Liver (tissue), 8 donors: ENCODE measurements at regions not wholly inside any gene's neighbourhood (a gene's known extent, or its start where the extent isn't known, plus 50 kb on each side); places are given as distances from the start of the nearest gene placed in this dataset.

Source experiments
- DNase-seq: peaks from one replicate; pipeline ENCODE4 v3.0.0-alpha.2; 2017; ENCODE audit warnings: low spot score
- H3K27ac ChIP-seq, 2 donors: one replicate each; pipeline ENCODE4 v1.7.0; 2013; ENCODE audit warnings: inconsistent platforms in 2 of 2, low read length in 2 of 2, control low read depth in 1 of 2, low read depth in 1 of 2, mild to moderate bottlenecking in 1 of 2
- H3K27me3 ChIP-seq, 4 donors: one replicate each; pipeline versions ENCODE4 v1.6.1 to v1.7.0; 2013; ENCODE audit warnings: low read length in 3 of 4, inconsistent platforms in 1 of 4, mild to moderate bottlenecking in 1 of 4, moderate library complexity in 1 of 4; ENCODE audit not compliant: control insufficient read depth in 4 of 4, insufficient read depth in 4 of 4
- H3K36me3 ChIP-seq, 4 donors: one replicate each; pipeline versions ENCODE4 v1.6.1 to v1.7.0; 2013; ENCODE audit warnings: low read length in 3 of 4, mild to moderate bottlenecking in 3 of 4, low read depth in 1 of 4, moderate library complexity in 1 of 4; ENCODE audit not compliant: control insufficient read depth in 4 of 4, insufficient read depth in 3 of 4
- H3K4me1 ChIP-seq, 4 donors: one replicate each; pipeline versions ENCODE4 v1.6.1 to v1.7.0; 2013; ENCODE audit warnings: low read length in 3 of 4, mild to moderate bottlenecking in 3 of 4, moderate library complexity in 1 of 4; ENCODE audit not compliant: control insufficient read depth in 4 of 4, insufficient read depth in 4 of 4
- H3K4me3 ChIP-seq, 3 donors: one replicate each; pipeline versions ENCODE4 v1.6.1 to v1.7.0; 2013; ENCODE audit warnings: low read length in 3 of 3, control low read depth in 1 of 3, low read depth in 1 of 3, mild to moderate bottlenecking in 1 of 3
- H3K9ac ChIP-seq, 2 donors: one replicate each; pipeline ENCODE4 v1.7.0; 2013; ENCODE audit warnings: low read length in 2 of 2, mild to moderate bottlenecking in 2 of 2, moderate library complexity in 2 of 2, control low read depth in 1 of 2, low read depth in 1 of 2
- H3K9me3 ChIP-seq, 4 donors: one replicate each; pipeline versions ENCODE4 v1.6.1 to v1.7.0; 2013; ENCODE audit warnings: low read length in 3 of 4; ENCODE audit not compliant: control insufficient read depth in 4 of 4
- ATF3 ChIP-seq: IDR thresholded peaks from 2 replicates; pipeline ENCODE4 v1.6.1; 2016; ENCODE audit warnings: antibody characterized with exemption
- CTCF ChIP-seq: fragments of 150-350 bp; IDR thresholded peaks from 2 replicates; pipeline ENCODE4 v1.5.1; 2017; ENCODE audit warnings: improper control_type of control experiment, low read depth, low read length; ENCODE audit not compliant: missing input control
- EGR1 ChIP-seq, 2 donors: IDR thresholded peaks; 2 replicates each; pipeline ENCODE4 v1.6.1; 2016 to 2018; ENCODE audit warnings: antibody characterized with exemption in 2 of 2, low read depth in 2 of 2
- FOXA1 ChIP-seq: IDR thresholded peaks from 2 replicates; pipeline ENCODE4 v1.6.1; 2016; ENCODE audit warnings: antibody characterized with exemption
- FOXA2 ChIP-seq: IDR thresholded peaks from 2 replicates; pipeline ENCODE4 v1.6.1; 2016; ENCODE audit warnings: antibody characterized with exemption
- GABPA ChIP-seq, 2 donors: IDR thresholded peaks in 1 of 2; conservative IDR thresholded peaks in 1 of 2; 2 replicates each; pipeline ENCODE4 v1.6.1; 2016; ENCODE audit warnings: antibody characterized with exemption in 2 of 2, mild to moderate bottlenecking in 1 of 2, moderate library complexity in 1 of 2
- HNF4A ChIP-seq, 2 donors: conservative IDR thresholded peaks; 2 replicates each; pipeline ENCODE4 v1.6.1; 2016; ENCODE audit warnings: antibody characterized with exemption in 2 of 2, mild to moderate bottlenecking in 2 of 2
- JUND ChIP-seq, 2 donors: IDR thresholded peaks; 2 replicates each; pipeline ENCODE4 v1.6.1; 2016; ENCODE audit warnings: antibody characterized with exemption in 2 of 2
- MAX ChIP-seq: IDR thresholded peaks from 2 replicates; pipeline ENCODE4 v1.6.1; 2016; ENCODE audit warnings: antibody characterized with exemption
- NR2F2 ChIP-seq: IDR thresholded peaks from 2 replicates; pipeline ENCODE4 v1.6.1; 2016; ENCODE audit warnings: antibody characterized with exemption
- RAD21 ChIP-seq, 2 donors: IDR thresholded peaks; 2 replicates each; pipeline ENCODE4 v1.6.1; 2016; ENCODE audit warnings: antibody characterized with exemption in 2 of 2, mild to moderate bottlenecking in 2 of 2
- RXRA ChIP-seq, 2 donors: IDR thresholded peaks; 2 replicates each; pipeline ENCODE4 v1.6.1; 2017 to 2018; ENCODE audit warnings: antibody characterized with exemption in 2 of 2, mild to moderate bottlenecking in 1 of 2
- SP1 ChIP-seq: IDR thresholded peaks from 2 replicates; pipeline ENCODE4 v1.6.1; 2018; ENCODE audit warnings: antibody characterized with exemption, mild to moderate bottlenecking
- TAF1 ChIP-seq: conservative IDR thresholded peaks from 2 replicates; pipeline ENCODE4 v1.6.1; 2016; ENCODE audit warnings: antibody characterized with exemption, mild to moderate bottlenecking
- ZBTB33 ChIP-seq: IDR thresholded peaks from 2 replicates; pipeline ENCODE4 v1.6.1; 2016; ENCODE audit warnings: antibody characterized with exemption
- WGBS: extraction: QIAGEN DNeasy Blood & Tissue Kit; methylation state at CpG from one replicate; pipeline ENCODE4 v1.1.7; 2013; 5-methylcytosine and 5-hydroxymethylcytosine counted together
- donor health status: healthy.
- donor health status: healthy.
- donor health status: healthy.
- donor health status: healthy.
- donor health status: healthy.

GRCh38 chr4:186891859-186892486 is 168.3 kb upstream of the FAT1 start:
- no peak overlapping the region for H3K27ac ChIP-seq
- WGBS = 88% methylated on average over 12 of the region's 12 CpGs
- no peaks in the 10 kb centered on the region for H3K27me3 ChIP-seq
- H3K9ac ChIP-seq = no peak overlapping the region
- H3K36me3 ChIP-seq = no peaks in the 10 kb centered on the region
- no peaks in the 10 kb centered on the region for H3K9me3 ChIP-seq
- DNase-seq = no peak
- TF ChIP-seq CTCF (no peak), MAX (no peak)
- no peaks in the 10 kb centered on the region for H3K4me1 ChIP-seq
- no peak overlapping the region for H3K4me3 ChIP-seq

- no peaks in the 10 kb centered on the region for H3K27me3 ChIP-seq
- no peak overlapping the region for H3K27ac ChIP-seq
- no peak overlapping the region for H3K4me3 ChIP-seq
- no peaks in the 10 kb centered on the region for H3K36me3 ChIP-seq
- no peaks in the 10 kb centered on the region for H3K9me3 ChIP-seq
- no peak for DNase-seq
- WGBS = 98% methylated on average over 4 of the region's 4 CpGs
- TF ChIP-seq SP1 = no peak
- TF ChIP-seq ATF3 = no peak
- no peak for TF ChIP-seq MAX
- TF ChIP-seq JUND (IDR thresholded peaks at IDR 0.05) = no peak
- TF ChIP-seq RXRA (IDR thresholded peaks at IDR 0.05) = no peak
- no peak for TF ChIP-seq RAD21 (IDR thresholded peaks at IDR 0.05)
- TF ChIP-seq GABPA (IDR thresholded peaks at IDR 0.05 in 1 of 2, conservative IDR thresholded peaks at IDR 0.05 in 1 of 2) = no peak
- TF ChIP-seq EGR1 (IDR thresholded peaks at IDR 0.05; ENCODE audit: low read depth in 2 of 2) = no peak
- TF ChIP-seq FOXA2 = no peak
- TF ChIP-seq HNF4A (conservative IDR thresholded peaks at IDR 0.05) = no peak
- no peak for TF ChIP-seq NR2F2
- no peak for TF ChIP-seq ZBTB33
- no peak for TF ChIP-seq TAF1
- TF ChIP-seq FOXA1 = no peak
- no peak overlapping the region for H3K9ac ChIP-seq
- peaks cover 0 to 9% (median 3%) of the 10 kb centered on the region in 4 donors for H3K4me1 ChIP-seq
These were observed 174.7 kb upstream of the FAT1 start for GRCh38 chr4:186898367-186898766.
